Hippocampal formation (tissue), 2 donors: ENCODE measurements at regions not wholly inside any gene's neighbourhood (a gene's known extent, or its start where the extent isn't known, plus 50 kb on each side); places are given as distances from the start of the nearest gene placed in this dataset.

Experiments
- DNase-seq, 2 donors: peaks; one replicate each; lab custom pipeline; 2025; lab: John Stamatoyannopoulos, UW

- DNase-seq, result no peak
These were observed 61.3 kb upstream of the GIMD1 start for GRCh38 chr4:106429885-106430284.

- DNase-seq, result no peak
These were observed 57.5 kb upstream of the GIMD1 start for GRCh38 chr4:106426069-106426468.

GRCh38 chr4:106425576-106425975 lies 57.0 kb upstream of the GIMD1 start:
- DNase-seq, result no peak

- DNase-seq, result no peak
These were observed 55.8 kb upstream of the GIMD1 start for GRCh38 chr4:106424426-106424825.

GRCh38 chr4:106423791-106424190 lies 55.2 kb upstream of the GIMD1 start:
- no peak for DNase-seq

GRCh38 chr4:106422766-106423165 lies 54.2 kb upstream of the GIMD1 start:
- no peak for DNase-seq

GRCh38 chr4:106421441-106422296 lies 53.1 kb upstream of the GIMD1 start:
- no peak for DNase-seq

GRCh38 chr4:106418444-106418843 lies 49.9 kb upstream of the GIMD1 start:
- no peak for DNase-seq
